ENCODE measurements at regions not wholly inside any gene's neighbourhood (a gene's known extent, or its start where the extent isn't known, plus 50 kb on each side); places are given as distances from the start of the nearest gene placed in this dataset.

GRCh38 chr10:78438907-78439809 is 405.5 kb downstream of the RPS24 start:
- Histone ChIP-seq H3K9me2 (replicated peaks; ENCODE audit: low read length) (no peaks in the 10 kb centered on the region), H3K9me3 (ENCODE audit: low read length) (no peaks in the 10 kb centered on the region), H3F3A (ENCODE audit: low read length, unreplicated experiment) (no peaks in the 10 kb centered on the region), H2AFZ (ENCODE audit: low read length) (no peak overlapping the region), H3K27me3 (ENCODE audit: low read length) (no peaks in the 10 kb centered on the region), H3K4me2 (ENCODE audit: low read length) (no peak overlapping the region), H3K4me3 (ENCODE audit: low read length) (no peak overlapping the region), H3K36me3 (ENCODE audit: low read depth, low read length) (no peaks in the 10 kb centered on the region), H3K9ac (ENCODE audit: low read length) (no peak overlapping the region), H4K20me1 (ENCODE audit: low read length) (no peaks in the 10 kb centered on the region), H3K27ac (ENCODE audit: low read length) (no peak overlapping the region), H3K4me1 (ENCODE audit: insufficient read depth, low read length) (no peaks in the 10 kb centered on the region), H3K79me2 (ENCODE audit: low read length) (no peaks in the 10 kb centered on the region)
- intact Hi-C loops (cut with micrococcal nuclease): no loop called here
- POLR2A ChIA-PET (ENCODE audit: unreplicated experiment): interaction anchor here (0.6 kb wide), 2 partner anchors 101 to 118 kb away, joined by 3 read pairs; no protein-coding TSS in a partner anchor
- ATAC-seq: no peak
- BruUV-seq (replicated peaks): no TSS peak
- DNase-seq: no peak
- TF ChIP-seq EZH2phosphoT487 (IDR thresholded peaks at IDR 0.05; ENCODE audit: borderline replicate concordance, low read length) (no peak), EZH2 (IDR thresholded peaks at IDR 0.05; ENCODE audit: low read length, unreplicated experiment) (no peak), CTCF (conservative IDR thresholded peaks at IDR 0.05; ENCODE audit: low read depth, low read length) (peak; percentile 29; the same call in 1 of the 2 replicates)
- CTCF ChIA-PET: no interaction called here

- TF ChIP-seq EZH2phosphoT487 (IDR thresholded peaks at IDR 0.05; ENCODE audit: borderline replicate concordance, low read length) (no peak), EZH2 (IDR thresholded peaks at IDR 0.05; ENCODE audit: low read length, unreplicated experiment) (no peak), CTCF (conservative IDR thresholded peaks at IDR 0.05; ENCODE audit: low read depth, low read length) (no peak)
- H3K4me3 ChIP-seq (ENCODE audit: low read length): no peak overlapping the region
- ChIA-PET POLR2A (ENCODE audit: unreplicated experiment) (no interaction called here), CTCF (no interaction called here)
- H3K79me2 ChIP-seq (ENCODE audit: low read length): no peaks in the 10 kb centered on the region
- no peaks in the 10 kb centered on the region for H3K27me3 ChIP-seq (ENCODE audit: low read length)
- no peaks in the 10 kb centered on the region for H3K36me3 ChIP-seq (ENCODE audit: low read depth, low read length)
- no peak overlapping the region for H2AFZ ChIP-seq (ENCODE audit: low read length)
- H3K4me2 ChIP-seq (ENCODE audit: low read length): no peak overlapping the region
- BruUV-seq (replicated peaks): no TSS peak
- H3K4me1 ChIP-seq (ENCODE audit: insufficient read depth, low read length): peaks cover 3% of the 10 kb centered on the region
- no peak for DNase-seq
- ATAC-seq: no peak
- H3K9ac ChIP-seq (ENCODE audit: low read length): no peak overlapping the region
- H3F3A ChIP-seq (ENCODE audit: low read length, unreplicated experiment): no peaks in the 10 kb centered on the region
- no peaks in the 10 kb centered on the region for H4K20me1 ChIP-seq (ENCODE audit: low read length)
- no peaks in the 10 kb centered on the region for H3K9me3 ChIP-seq (ENCODE audit: low read length)
- H3K27ac ChIP-seq (ENCODE audit: low read length): no peak overlapping the region
- intact Hi-C loops (cut with micrococcal nuclease): no loop called here
- peaks cover 1% of the 10 kb centered on the region for H3K9me2 ChIP-seq (replicated peaks; ENCODE audit: low read length)
Observed at GRCh38 chr10:78441010-78441409, 407.3 kb downstream of the RPS24 start.

- Histone ChIP-seq H3F3A (ENCODE audit: low read length, unreplicated experiment) (no peaks in the 10 kb centered on the region), H3K9me2 (replicated peaks; ENCODE audit: low read length) (peaks cover 4% of the 10 kb centered on the region), H3K79me2 (ENCODE audit: low read length) (no peaks in the 10 kb centered on the region), H3K9me3 (ENCODE audit: low read length) (no peaks in the 10 kb centered on the region), H3K9ac (ENCODE audit: low read length) (no peak overlapping the region), H3K36me3 (ENCODE audit: low read depth, low read length) (no peaks in the 10 kb centered on the region), H3K4me1 (ENCODE audit: insufficient read depth, low read length) (peaks cover 10% of the 10 kb centered on the region), H3K4me2 (ENCODE audit: low read length) (no peak overlapping the region), H3K27ac (ENCODE audit: low read length) (no peak overlapping the region), H4K20me1 (ENCODE audit: low read length) (no peaks in the 10 kb centered on the region), H3K27me3 (ENCODE audit: low read length) (no peaks in the 10 kb centered on the region), H3K4me3 (ENCODE audit: low read length) (no peak overlapping the region), H2AFZ (ENCODE audit: low read length) (no peak overlapping the region)
- DNase-seq (no peak), ATAC-seq (no peak)
- no peak for TF ChIP-seq EZH2 (IDR thresholded peaks at IDR 0.05; ENCODE audit: low read length, unreplicated experiment)
- TF ChIP-seq CTCF (conservative IDR thresholded peaks at IDR 0.05; ENCODE audit: low read depth, low read length): no peak
- TF ChIP-seq EZH2phosphoT487 (IDR thresholded peaks at IDR 0.05; ENCODE audit: borderline replicate concordance, low read length): no peak
- intact Hi-C loops (cut with micrococcal nuclease): no loop called here
- ChIA-PET CTCF (no interaction called here), POLR2A (ENCODE audit: unreplicated experiment) (no interaction called here)
- BruUV-seq (replicated peaks): no TSS peak
Observed at GRCh38 chr10:78441694-78442093, 408.0 kb downstream of the RPS24 start.

All from PC-3 (cell line).